ENCODE measurements at regions not wholly inside any gene's neighbourhood (a gene's known extent, or its start where the extent isn't known, plus 50 kb on each side); places are given as distances from the start of the nearest gene placed in this dataset.

GRCh38 chr5:56698463-56699381 lies 116.6 kb upstream of the MAP3K1 start:
- TF ChIP-seq CTCF (IDR thresholded peaks at IDR 0.05; ENCODE audit: insufficient read depth, low read length, poor library complexity, severe bottlenecking), result no peak

GRCh38 chr5:56696900-56697299 lies 118.4 kb upstream of the MAP3K1 start:
- H3K36me3 ChIP-seq (ENCODE audit: control insufficient read depth, insufficient read depth, low read length), result no peaks in the 10 kb centered on the region
- no peak for DNase-seq (ENCODE audit: low read depth)
- no peak for TF ChIP-seq CTCF (IDR thresholded peaks at IDR 0.05; ENCODE audit: insufficient read depth, low read length, poor library complexity, severe bottlenecking)
- H3K4me3 ChIP-seq (ENCODE audit: low read depth, low read length), result no peak overlapping the region
- H3K27me3 ChIP-seq (ENCODE audit: control insufficient read depth, insufficient read depth, low read length), result no peaks in the 10 kb centered on the region

More at GRCh38 chr5:56698463-56699381, 116.6 kb upstream of the MAP3K1 start:
- Histone ChIP-seq H3K27me3 (ENCODE audit: control insufficient read depth, insufficient read depth, low read length) (no peaks in the 10 kb centered on the region), H3K36me3 (ENCODE audit: control insufficient read depth, insufficient read depth, low read length) (no peaks in the 10 kb centered on the region), H3K4me3 (ENCODE audit: low read depth, low read length) (no peak overlapping the region)
- no peak for DNase-seq (ENCODE audit: low read depth)

- no peak for TF ChIP-seq CTCF (IDR thresholded peaks at IDR 0.05; ENCODE audit: insufficient read depth, low read length, poor library complexity, severe bottlenecking)
- H3K36me3 ChIP-seq (ENCODE audit: control insufficient read depth, insufficient read depth, low read length), result no peaks in the 10 kb centered on the region
- DNase-seq (ENCODE audit: low read depth), result no peak
- H3K27me3 ChIP-seq (ENCODE audit: control insufficient read depth, insufficient read depth, low read length), result no peaks in the 10 kb centered on the region
- no peak overlapping the region for H3K4me3 ChIP-seq (ENCODE audit: low read depth, low read length)
Measured at GRCh38 chr5:56693220-56693579, 122.1 kb upstream of the MAP3K1 start.

- H3K4me3 ChIP-seq (ENCODE audit: low read depth, low read length), result no peak overlapping the region
- H3K36me3 ChIP-seq (ENCODE audit: control insufficient read depth, insufficient read depth, low read length), result no peaks in the 10 kb centered on the region
- H3K27me3 ChIP-seq (ENCODE audit: control insufficient read depth, insufficient read depth, low read length), result no peaks in the 10 kb centered on the region
- no peak for DNase-seq (ENCODE audit: low read depth)
- no peak for TF ChIP-seq CTCF (IDR thresholded peaks at IDR 0.05; ENCODE audit: insufficient read depth, low read length, poor library complexity, severe bottlenecking)
Measured at GRCh38 chr5:56692359-56693219, 122.8 kb upstream of the MAP3K1 start.

GRCh38 chr5:56688402-56688801 lies 126.9 kb upstream of the MAP3K1 start:
- H3K4me3 ChIP-seq (ENCODE audit: low read depth, low read length), result no peak overlapping the region
- H3K27me3 ChIP-seq (ENCODE audit: control insufficient read depth, insufficient read depth, low read length), result no peaks in the 10 kb centered on the region
- H3K36me3 ChIP-seq (ENCODE audit: control insufficient read depth, insufficient read depth, low read length), result no peaks in the 10 kb centered on the region
- no peak for DNase-seq (ENCODE audit: low read depth)
- TF ChIP-seq CTCF (IDR thresholded peaks at IDR 0.05; ENCODE audit: insufficient read depth, low read length, poor library complexity, severe bottlenecking), result no peak
